CD14-positive monocyte (primary cell): ENCODE measurements at regions not wholly inside any gene's neighbourhood (a gene's known extent, or its start where the extent isn't known, plus 50 kb on each side); places are given as distances from the start of the nearest gene placed in this dataset.
A peak's percentile ranks its signal among the peaks of the same experiment; 100 is the strongest.

ENCODE experiments used
- DNase-seq, 3 donors: peaks; one replicate each; pipeline ENCODE4 v3.0.0-alpha.2; 2011 to 2022
- H2AFZ ChIP-seq: 2 replicates; pipeline ENCODE4 v1.6.0; 2012; ENCODE audit warnings: mild to moderate bottlenecking, low read depth, low read length, inconsistent platforms; ENCODE audit not compliant: insufficient read depth, poor library complexity, severe bottlenecking
- H3K27ac ChIP-seq, 2 donors: 1 replicate in 1 of 2; 2 replicates in 1 of 2; pipeline ENCODE4 v1.5.1; 2012 to 2013; ENCODE audit warnings: low read length in 2 of 2, control low read depth in 1 of 2, inconsistent platforms in 1 of 2, low read depth in 1 of 2, mild to moderate bottlenecking in 1 of 2
- H3K27me3 ChIP-seq, 2 donors: one replicate each; pipeline versions ENCODE4 v1.6.0 to v1.6.1; 2011 to 2013; ENCODE audit warnings: low read length in 2 of 2; ENCODE audit not compliant: control insufficient read depth in 2 of 2, insufficient read depth in 2 of 2
- H3K36me3 ChIP-seq, 2 donors: replicated peaks in 1 of 2; 1 replicate in 1 of 2; 2 replicates in 1 of 2; pipeline versions ENCODE4 v1.5.1 to v1.6.1; 2012 to 2013; ENCODE audit warnings: low read length in 2 of 2, control low read depth in 1 of 2, inconsistent platforms in 1 of 2, mild to moderate bottlenecking in 1 of 2; ENCODE audit not compliant: insufficient read depth in 2 of 2, control insufficient read depth in 1 of 2
- H3K4me1 ChIP-seq, 2 donors: 1 replicate in 1 of 2; 2 replicates in 1 of 2; pipeline versions ENCODE4 v1.5.1 to v1.6.1; 2012 to 2013; ENCODE audit warnings: low read length in 2 of 2, control low read depth in 1 of 2, inconsistent platforms in 1 of 2, mild to moderate bottlenecking in 1 of 2, moderate library complexity in 1 of 2; ENCODE audit not compliant: insufficient read depth in 2 of 2, control insufficient read depth in 1 of 2
- H3K4me2 ChIP-seq: replicated peaks from 2 replicates; pipeline ENCODE3; 2012; ENCODE audit warnings: low read length, moderate library complexity, mild to moderate bottlenecking; ENCODE audit not compliant: poor library complexity, severe bottlenecking; ENCODE audit errors: extremely low read depth
- H3K4me3 ChIP-seq, 3 experiments: fragments of 200-600 bp in 1 of 3; sonication (generic) in 1 of 3; replicated peaks in 1 of 3; 1 replicate in 2 of 3; 2 replicates in 1 of 3; pipeline ENCODE4 v1.5.1; 2011 to 2013; ENCODE audit warnings: low read length in 3 of 3, mild to moderate bottlenecking in 3 of 3, control low read depth in 2 of 3, low read depth in 2 of 3, inconsistent platforms in 1 of 3, moderate library complexity in 1 of 3
- H3K79me2 ChIP-seq: 2 replicates; pipeline ENCODE4 v1.6.0; 2012; ENCODE audit warnings: mild to moderate bottlenecking, control low read depth, inconsistent platforms, low read length, moderate library complexity; ENCODE audit not compliant: insufficient read depth
- H3K9ac ChIP-seq: 2 replicates; pipeline ENCODE4 v1.6.0; 2017; ENCODE audit warnings: low read length, mild to moderate bottlenecking; ENCODE audit not compliant: insufficient read depth, poor library complexity, severe bottlenecking
- H3K9me3 ChIP-seq, 2 donors: replicated peaks in 1 of 2; 1 replicate in 1 of 2; 2 replicates in 1 of 2; pipeline versions ENCODE4 v1.5.1 to v1.6.1; 2012 to 2013; ENCODE audit warnings: low read length in 2 of 2, control low read depth in 1 of 2; ENCODE audit not compliant: control insufficient read depth in 1 of 2, insufficient read depth in 1 of 2
- H4K20me1 ChIP-seq: 2 replicates; pipeline ENCODE4 v1.6.0; 2012; ENCODE audit warnings: mild to moderate bottlenecking, low read length, control low read depth, moderate library complexity; ENCODE audit not compliant: insufficient read depth
- H3K27ac Mint-ChIP-seq, 7 donors: one replicate each; pipeline ENCODE4 v1.8.0; 2020; ENCODE audit warnings: mild to moderate bottlenecking in 7 of 7, mixed read lengths in 7 of 7, moderate library complexity in 6 of 7, inconsistent platforms in 2 of 7
- H3K27me3 Mint-ChIP-seq, 3 donors: one replicate each; pipeline ENCODE4 v1.8.0; 2021 to 2022; ENCODE audit warnings: low read depth in 3 of 3, mild to moderate bottlenecking in 3 of 3, mixed read lengths in 3 of 3, moderate library complexity in 3 of 3, inconsistent platforms in 1 of 3
- H3K36me3 Mint-ChIP-seq, 2 donors: one replicate each; pipeline ENCODE4 v1.8.0; 2020; ENCODE audit warnings: mixed read lengths in 2 of 2, inconsistent platforms in 1 of 2, mild to moderate bottlenecking in 1 of 2
- H3K4me1 Mint-ChIP-seq: one replicate; pipeline ENCODE4 v1.8.0; 2020; ENCODE audit warnings: mild to moderate bottlenecking, mixed read lengths
- H3K4me3 Mint-ChIP-seq, 2 donors: one replicate each; pipeline ENCODE4 v1.8.0; 2020; ENCODE audit warnings: mild to moderate bottlenecking in 2 of 2, mixed read lengths in 2 of 2, moderate library complexity in 1 of 2
- H3K9me3 Mint-ChIP-seq, 7 donors: one replicate each; pipeline ENCODE4 v1.8.0; 2020 to 2022; ENCODE audit warnings: mixed read lengths in 7 of 7, mild to moderate bottlenecking in 6 of 7, moderate library complexity in 6 of 7, inconsistent platforms in 2 of 7
- CTCF ChIP-seq: fragments of 200-600 bp; IDR thresholded peaks from one replicate; pipeline ENCODE4 v1.8.0; 2022; ENCODE audit warnings: antibody characterized with exemption, mild to moderate bottlenecking
- WGBS: methylation state at CpG from one replicate; pipeline ENCODE4 v1.1.5; 2013; ENCODE audit warnings: missing lambda C conversion rate; ENCODE audit not compliant: insufficient coverage; 5-methylcytosine and 5-hydroxymethylcytosine counted together
- intact Hi-C, 2 donors: fragments of 100-400 bp; cut with micrococcal nuclease; formaldehyde crosslinking; loops; one replicate each; pipeline versions ENCODE4 v1.15.0 to v1.15.1; 2023

GRCh38 chr10:78775891-78776290 is 292.9 kb upstream of the ZMIZ1 start:
- WGBS, result no CpG with 5 or more reads among the region's 1 CpG
- H4K20me1 ChIP-seq, result no peaks in the 10 kb centered on the region
- H3K4me2 ChIP-seq, result no peak overlapping the region
- no peak overlapping the region for H3K9ac ChIP-seq
- no peaks in the 10 kb centered on the region for H3K79me2 ChIP-seq
- no peak for DNase-seq
- no peaks in the 10 kb centered on the region for H3K4me1 ChIP-seq
- H3K36me3 Mint-ChIP-seq, result no peaks in the 10 kb centered on the region
- intact Hi-C loops, result no loop called here
- H3K27me3 Mint-ChIP-seq, result peaks cover 4 to 12% (median 5%) of the 10 kb centered on the region in 3 donors
- H3K4me3 ChIP-seq, result no peak overlapping the region
- no peaks in the 10 kb centered on the region for H3K9me3 ChIP-seq
- H3K9me3 Mint-ChIP-seq, result peaks cover 0 to 2% (median 0%) of the 10 kb centered on the region in 7 donors
- H3K27ac ChIP-seq, result no peak overlapping the region
- no peak for TF ChIP-seq CTCF
- H3K4me3 Mint-ChIP-seq, result no peak overlapping the region
- H3K36me3 ChIP-seq, result no peaks in the 10 kb centered on the region
- peaks cover 3% of the 10 kb centered on the region for H3K4me1 Mint-ChIP-seq
- no peak overlapping the region for H2AFZ ChIP-seq
- peaks cover 0 to 4% of the 10 kb centered on the region in 2 donors for H3K27me3 ChIP-seq
- H3K27ac Mint-ChIP-seq, result no peak overlapping the region

GRCh38 chr10:78776756-78777155 is 292.0 kb upstream of the ZMIZ1 start:
- H3K4me2 ChIP-seq, result no peak overlapping the region
- no peak overlapping the region for H3K4me3 ChIP-seq
- H3K4me3 Mint-ChIP-seq, result no peak overlapping the region
- H3K27ac ChIP-seq, result no peak overlapping the region
- H3K27ac Mint-ChIP-seq, result peak overlapping the region in 1 of 7 donors; percentile 46
- H3K36me3 Mint-ChIP-seq, result no peaks in the 10 kb centered on the region
- H3K9ac ChIP-seq, result no peak overlapping the region
- no peaks in the 10 kb centered on the region for H3K9me3 ChIP-seq
- intact Hi-C loops, result no loop called here
- peaks cover 0 to 2% (median 0%) of the 10 kb centered on the region in 7 donors for H3K9me3 Mint-ChIP-seq
- H2AFZ ChIP-seq, result no peak overlapping the region
- no peaks in the 10 kb centered on the region for H3K4me1 ChIP-seq
- peak; percentile 29 to 40 (median 31) for DNase-seq
- no peak for TF ChIP-seq CTCF
- no peaks in the 10 kb centered on the region for H3K36me3 ChIP-seq
- peaks cover 3% of the 10 kb centered on the region for H3K4me1 Mint-ChIP-seq
- peaks cover 0 to 4% of the 10 kb centered on the region in 2 donors for H3K27me3 ChIP-seq
- no peaks in the 10 kb centered on the region for H3K79me2 ChIP-seq
- H3K27me3 Mint-ChIP-seq, result peaks cover 4 to 14% (median 5%) of the 10 kb centered on the region in 3 donors
- WGBS, result 33% methylated on average over 1 of the region's 6 CpGs
- H4K20me1 ChIP-seq, result no peaks in the 10 kb centered on the region
